Hematopoietic multipotent progenitor cell treated with erythropoietin and hydrocortisone succinate and interleukin-3 and kit ligand, for 17 days (in vitro differentiated cells): ENCODE measurements at regions not wholly inside any gene's neighbourhood (a gene's known extent, or its start where the extent isn't known, plus 50 kb on each side); places are given as distances from the start of the nearest gene placed in this dataset.
"Not testable (repeated sequence)": the region's sequence is repeated elsewhere in the genome, so short reads cannot be mapped to it uniquely, and the experiment has no call there.

Experiments used
- DNase-seq: peaks from one replicate; pipeline ENCODE4 v3.0.0-alpha.2; 2015; ENCODE audit warnings: low spot score

DNA sequence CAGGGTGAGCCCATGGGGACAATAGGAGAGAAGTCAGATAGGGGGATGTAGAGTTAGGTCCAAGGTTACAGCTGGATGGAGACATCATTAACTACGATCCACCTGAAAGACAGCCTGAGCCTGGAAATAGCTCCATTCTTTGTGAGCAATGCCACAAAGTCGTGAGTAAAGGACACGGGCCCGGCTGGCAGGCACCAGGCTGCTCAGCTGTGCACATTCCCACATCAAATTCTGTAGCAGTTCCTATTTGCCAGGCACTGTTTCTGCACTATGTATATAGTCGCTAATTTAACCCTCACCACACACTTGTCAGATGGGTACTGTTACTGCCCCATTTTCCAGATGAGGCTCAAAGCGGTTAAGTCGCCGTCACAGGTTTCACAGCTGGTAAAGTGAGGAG, 338.0 kb upstream of the KAZN start:
- no peak for DNase-seq

DNA sequence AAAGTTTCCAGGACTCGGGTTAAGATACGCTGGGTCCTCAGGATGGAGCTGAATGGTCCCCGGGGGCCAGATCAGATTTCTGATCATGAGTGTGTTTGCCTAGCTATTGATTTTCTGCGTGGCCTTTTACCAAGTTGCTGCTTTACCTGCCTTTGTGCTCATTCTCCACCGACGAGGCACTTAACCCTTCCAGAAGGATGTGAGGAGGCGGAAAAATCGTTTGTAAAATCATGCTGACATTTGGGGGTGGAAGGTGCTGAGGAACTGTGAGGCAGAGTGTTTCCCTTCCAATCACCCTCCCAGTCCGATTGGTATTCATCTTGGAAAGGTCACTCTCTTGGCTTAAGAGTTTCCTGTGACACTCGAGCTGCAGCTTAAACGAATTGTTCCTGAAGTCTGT, 337.1 kb upstream of the KAZN start:
- no peak for DNase-seq

DNA sequence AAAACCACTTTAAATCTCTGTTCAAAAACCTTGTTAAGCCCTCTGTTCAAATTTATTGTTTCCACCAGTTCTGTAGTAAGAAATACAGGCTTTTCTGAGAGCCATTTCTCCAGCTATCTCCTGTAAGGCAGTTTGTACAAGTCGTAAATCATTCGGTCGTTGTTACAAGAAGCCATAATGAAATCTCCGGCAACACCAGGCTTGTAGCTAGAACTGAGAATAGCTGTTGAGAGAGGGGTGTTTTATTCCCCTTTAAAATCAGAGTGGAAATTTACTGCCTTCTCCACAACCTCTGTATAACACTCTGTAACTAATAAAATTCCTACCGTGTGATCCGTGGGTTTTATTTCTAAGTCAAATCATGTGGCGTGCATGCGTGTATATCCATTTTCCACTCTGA, 335.8 kb upstream of the KAZN start:
- no peak for DNase-seq

- DNase-seq, result no peak
Observed at GRCh38 chr1:14263225-14263624, 335.3 kb upstream of the KAZN start.

GRCh38 chr1:14263671-14264070, 334.8 kb upstream of the KAZN start:
- no peak for DNase-seq

- DNase-seq, result no peak
Observed at GRCh38 chr1:14265495-14265894, 333.0 kb upstream of the KAZN start.

GRCh38 chr1:14267991-14268390, 330.5 kb upstream of the KAZN start:
- DNase-seq, result no peak

DNA sequence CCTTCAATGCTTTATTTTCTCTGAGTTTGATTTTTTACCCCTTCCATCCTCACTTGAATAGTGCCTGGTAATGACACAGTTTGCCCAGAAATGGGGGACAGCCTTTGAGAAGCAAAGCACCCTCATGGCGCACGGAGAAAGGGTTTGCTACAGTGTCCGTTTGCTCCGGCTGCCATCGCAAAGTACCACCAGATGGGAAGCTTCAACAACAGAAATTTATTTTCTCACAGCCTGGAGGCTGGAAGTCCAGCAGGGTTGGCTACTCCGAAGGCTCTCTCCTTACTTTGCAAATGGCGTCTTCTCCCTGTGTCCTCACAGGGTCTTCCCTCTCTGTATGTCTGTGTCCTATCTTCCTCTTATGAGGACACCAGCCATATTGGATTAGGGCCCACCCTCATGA, 327.7 kb upstream of the KAZN start:
- no peak for DNase-seq

- DNase-seq, result no peak
Observed at GRCh38 chr1:14273811-14274210, 324.7 kb upstream of the KAZN start.

DNA sequence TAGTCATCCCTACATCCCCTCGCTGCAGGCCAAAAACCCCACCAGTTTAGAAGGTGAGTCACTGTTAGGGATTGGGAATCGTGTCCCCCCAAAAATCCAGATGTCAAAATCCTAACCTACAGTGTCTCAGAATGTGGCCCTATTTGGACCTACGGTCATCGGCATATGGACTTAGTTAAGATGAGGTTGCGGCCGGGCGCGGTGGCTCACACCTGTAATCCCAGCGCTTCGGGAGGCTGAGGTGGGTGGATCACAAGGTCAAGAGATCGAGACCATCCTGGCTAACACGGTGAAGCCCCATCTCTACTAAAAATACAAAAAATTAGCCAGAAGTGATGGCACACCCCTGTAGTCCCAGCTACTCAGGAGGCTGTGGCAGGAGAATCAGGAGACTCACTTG, 318.6 kb upstream of the KAZN start:
- DNase-seq, result not testable (repeated sequence)

DNA sequence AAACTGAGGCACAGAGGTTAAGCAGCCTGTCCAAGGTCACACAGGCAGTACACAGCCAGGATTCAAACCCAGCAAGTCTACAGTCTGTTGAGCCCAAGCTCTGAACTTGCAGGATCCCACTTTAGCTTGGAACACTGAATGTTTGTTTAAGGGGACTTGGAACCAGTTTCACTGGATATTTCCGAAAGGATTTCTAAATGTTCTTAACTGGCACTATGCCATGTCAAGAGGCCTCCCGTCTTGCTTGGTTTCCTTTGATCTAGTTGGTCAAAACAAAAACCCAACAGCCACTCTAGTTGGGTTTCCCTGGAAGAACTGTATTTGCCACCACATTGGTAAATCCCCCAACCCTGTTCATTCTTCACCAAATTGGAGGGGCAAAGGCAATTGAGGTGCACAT, 317.6 kb upstream of the KAZN start:
- no peak for DNase-seq

GRCh38 chr1:14281412-14281811, 317.1 kb upstream of the KAZN start:
- no peak for DNase-seq

DNA sequence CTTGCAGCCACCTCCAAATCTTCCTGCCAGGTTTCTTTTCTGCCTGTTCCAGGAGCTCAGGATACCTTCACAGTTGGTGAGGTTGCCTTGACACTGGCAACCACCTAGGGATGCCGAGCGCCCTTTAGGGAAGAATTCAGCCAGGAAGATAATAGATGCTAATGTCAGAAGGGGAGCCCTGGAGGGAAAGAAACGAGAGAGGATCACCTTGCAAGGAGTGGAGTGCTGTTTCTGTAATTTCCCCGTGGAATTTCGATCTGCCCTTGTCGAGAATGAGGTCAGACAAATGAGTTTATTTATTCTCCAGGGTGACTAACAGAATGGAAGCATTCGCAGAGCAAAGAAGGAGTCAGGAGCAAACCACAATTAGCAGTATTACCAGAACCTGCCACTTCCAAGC, 315.8 kb upstream of the KAZN start:
- DNase-seq, result no peak

DNA sequence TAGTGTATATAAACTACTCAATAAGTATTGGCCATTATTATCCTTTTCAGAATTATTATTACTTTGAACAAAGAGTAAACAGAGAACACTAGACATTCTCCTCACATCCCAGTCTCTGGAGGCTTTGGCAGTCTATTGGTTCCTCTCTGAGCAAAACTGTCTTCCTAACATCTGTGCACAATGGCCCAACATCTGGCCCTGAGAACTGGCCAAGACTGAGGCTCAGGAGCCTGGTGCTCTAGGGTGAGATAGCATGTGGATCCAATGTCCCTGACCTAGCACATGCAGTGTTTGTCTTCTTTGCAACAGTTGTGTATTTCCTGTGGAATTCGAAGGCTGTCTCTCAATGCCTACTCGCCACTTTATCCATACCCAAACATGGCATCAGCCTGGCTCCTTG, 313.2 kb upstream of the KAZN start:
- no peak for DNase-seq

GRCh38 chr1:14291182-14291581, 307.3 kb upstream of the KAZN start:
- DNase-seq, result not testable (repeated sequence)

DNA sequence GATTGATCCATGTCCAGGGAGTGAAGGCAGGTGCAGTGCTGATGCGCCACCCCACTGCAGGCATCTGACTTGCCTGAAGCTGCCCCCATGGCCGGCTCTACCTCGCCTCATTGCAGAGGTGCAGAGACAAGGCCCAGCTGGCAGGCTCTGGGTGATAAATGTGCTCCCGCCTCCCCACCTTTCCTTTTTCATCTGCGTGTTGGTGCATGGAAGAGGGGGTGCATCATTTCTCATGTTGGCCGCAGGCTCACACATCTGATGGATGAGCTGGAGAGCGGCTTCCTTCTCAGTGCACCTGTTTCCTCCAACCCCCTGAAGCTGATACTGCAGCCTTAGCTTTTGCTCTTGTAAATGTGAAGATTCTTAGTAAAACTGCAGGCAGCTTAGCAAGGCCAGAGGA, 306.0 kb upstream of the KAZN start:
- no peak for DNase-seq

- DNase-seq, result no peak
Observed at GRCh38 chr1:14294006-14294405, 304.5 kb upstream of the KAZN start.

GRCh38 chr1:14294860-14295536, 303.5 kb upstream of the KAZN start:
- DNase-seq, result no peak

GRCh38 chr1:14296795-14297194, 301.7 kb upstream of the KAZN start:
- no peak for DNase-seq

- no peak for DNase-seq
Observed at GRCh38 chr1:14297356-14297755, 301.1 kb upstream of the KAZN start.

DNA sequence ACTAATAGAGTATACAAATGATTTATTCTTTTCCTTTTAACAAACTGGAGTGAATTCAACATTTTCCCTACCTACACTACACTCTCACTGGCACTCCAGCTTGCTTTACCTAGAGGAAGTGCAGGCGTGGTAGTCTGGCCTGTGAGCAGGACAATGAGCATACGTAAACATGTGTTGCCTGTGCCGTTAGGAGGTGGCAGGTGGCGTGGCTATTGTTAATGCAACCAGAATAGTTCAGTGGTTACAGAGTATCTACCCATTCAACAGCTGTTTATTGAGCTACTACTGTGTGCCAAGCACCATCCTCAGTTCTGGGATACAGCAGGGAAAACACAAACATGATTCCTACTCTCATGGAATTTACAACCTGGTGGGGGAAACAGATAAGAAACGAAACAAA, 299.7 kb upstream of the KAZN start:
- DNase-seq, result no peak

DNA sequence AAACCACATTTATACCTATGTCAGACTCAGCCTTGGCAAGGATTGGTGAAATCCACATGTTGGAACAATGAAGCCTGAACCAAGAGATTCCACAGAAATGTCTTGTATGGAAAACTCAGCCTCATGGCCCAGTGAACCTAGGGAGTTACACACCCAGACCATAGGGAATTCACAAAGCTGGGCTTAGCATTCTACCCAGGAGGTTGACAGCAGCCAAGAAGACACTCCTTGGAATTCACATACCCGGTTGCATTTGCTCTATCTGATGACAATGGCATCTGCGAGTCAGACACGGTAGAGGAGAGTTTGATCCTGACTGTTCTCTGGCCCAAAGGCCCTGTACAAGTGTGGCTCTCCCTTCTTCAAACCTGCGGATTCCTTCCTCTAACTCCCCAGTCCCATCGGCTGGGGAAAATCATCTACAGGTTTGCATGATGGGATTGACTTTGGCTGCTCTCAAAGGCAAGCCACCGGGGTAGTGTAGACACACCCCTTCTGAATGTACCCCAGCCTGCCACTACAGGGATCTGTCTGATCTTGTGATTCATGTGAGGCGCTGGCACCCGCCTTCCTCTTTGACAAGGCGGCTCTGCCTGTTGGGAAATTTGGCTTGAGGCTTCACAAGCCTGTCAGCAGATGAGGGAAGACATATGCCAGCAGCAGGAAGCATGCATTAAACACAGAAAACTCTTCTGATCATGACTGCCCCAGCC, 297.3 kb upstream of the KAZN start:
- no peak for DNase-seq

- no peak for DNase-seq
Observed at GRCh38 chr1:14301704-14302024, 296.8 kb upstream of the KAZN start.

- no peak for DNase-seq
Observed at GRCh38 chr1:14302025-14302424, 296.5 kb upstream of the KAZN start.
